K562 (cell line): ENCODE measurements at regions not wholly inside any gene's neighbourhood (a gene's known extent, or its start where the extent isn't known, plus 50 kb on each side); places are given as distances from the start of the nearest gene placed in this dataset.

Source experiments
- ATAC-seq: fragments of 200-7000 bp; cut with Tn5 transposase; 3 replicates; pipeline ENCODE4 v1.9.1; 2020; ENCODE audit warnings: moderate library complexity
- BruUV-seq: library from RNA; stranded (reverse); fragments of 400-500 nt; replicated peaks from 2 replicates; lab custom pipeline; 2021; lab: Mats Ljungman, UMichigan
- CTCF ChIA-PET: fragments of 300-600 bp; formaldehyde crosslinking; extraction: SDS; loops from one replicate; lab custom pipeline; 2021; ENCODE audit warnings: low intra/inter-chr PET ratio; lab: Yijun Ruan, JAX
- POLR2A ChIA-PET: fragments of 300-600, 350-650 bp; sonication (Branson Sonifier 250); formaldehyde crosslinking; extraction: SDS; loops from one replicate; lab custom pipeline; 2021; ENCODE audit warnings: antibody characterized with exemption, inconsistent platforms; lab: Yijun Ruan, JAX
- DNase-seq, 4 experiments: peaks; one replicate each; pipeline versions ENCODE4 v3.0.0 to v3.0.0-alpha.2; 2011 to 2018; ENCODE audit warnings: low spot score in 3 of 4, mixed read lengths in 3 of 4; ENCODE audit errors: extremely low read depth in 1 of 4
- FAIRE-seq: peaks from 2 replicates; lab custom pipeline; 2011; peaks lifted over from hg19 to GRCh38; lab: Jason Lieb, UNC
- H2AFZ ChIP-seq: 2 replicates; pipeline ENCODE4 v1.6.0; 2011; ENCODE audit warnings: low read depth, low read length, control low read depth, inconsistent platforms
- H3K27ac ChIP-seq: fragments of 200-600 bp; 3 replicates; pipeline ENCODE4 v1.8.0; 2011; ENCODE audit warnings: low read depth, mild to moderate bottlenecking, control low read depth, inconsistent platforms, low read length, moderate library complexity, mixed read lengths; ENCODE audit errors: extremely low read depth
- H3K27me3 ChIP-seq, 2 experiments: fragments of 300-600 bp in 1 of 2; 2 replicates in 1 of 2; 3 replicates in 1 of 2; pipeline versions ENCODE4 v1.6.0 to v1.8.0; 2011; ENCODE audit warnings: inconsistent platforms in 2 of 2, low read length in 2 of 2, mild to moderate bottlenecking in 1 of 2, mixed read lengths in 1 of 2, moderate library complexity in 1 of 2; ENCODE audit not compliant: control insufficient read depth in 2 of 2, insufficient read depth in 2 of 2
- H3K36me3 ChIP-seq: fragments of 300-600 bp; 3 replicates; pipeline ENCODE4 v1.8.0; 2011; ENCODE audit warnings: mild to moderate bottlenecking, low read length, inconsistent platforms; ENCODE audit not compliant: control insufficient read depth, insufficient read depth
- H3K4me1 ChIP-seq, 2 experiments: fragments of 200-600 bp in 1 of 2; replicated peaks in 1 of 2; 2 replicates in 1 of 2; 3 replicates in 1 of 2; pipeline versions ENCODE4 v1.5.1 to v1.8.0; 2011; ENCODE audit warnings: inconsistent platforms in 2 of 2, low read length in 2 of 2, mild to moderate bottlenecking in 1 of 2, mixed read lengths in 1 of 2, moderate library complexity in 1 of 2; ENCODE audit not compliant: control insufficient read depth in 2 of 2, insufficient read depth in 2 of 2
- H3K4me2 ChIP-seq: 2 replicates; pipeline ENCODE4 v1.6.1; 2011; ENCODE audit warnings: low read length, control low read depth, inconsistent platforms, mixed read lengths; ENCODE audit not compliant: insufficient read depth
- H3K4me3 ChIP-seq: fragments of 200-600 bp; sonication (generic), shearing (Covaris generic); 2 replicates; pipeline ENCODE4 v1.5.1; 2016; ENCODE audit warnings: control low read depth, inconsistent platforms
- H3K79me2 ChIP-seq: fragments of 200-600 bp; 3 replicates; pipeline ENCODE4 v1.8.0; 2011; ENCODE audit warnings: low read length, inconsistent platforms; ENCODE audit not compliant: control insufficient read depth, insufficient read depth
- H3K9ac ChIP-seq, 2 experiments: 2 replicates each; pipeline versions ENCODE4 v1.6.0 to v1.6.1; 2011; ENCODE audit warnings: low read depth in 2 of 2, low read length in 2 of 2, control low read depth in 1 of 2, inconsistent platforms in 1 of 2, mild to moderate bottlenecking in 1 of 2, mixed read lengths in 1 of 2; ENCODE audit not compliant: insufficient read depth in 1 of 2
- H3K9me1 ChIP-seq: one replicate; pipeline ENCODE4 v1.6.0; 2011; ENCODE audit warnings: inconsistent platforms, mild to moderate bottlenecking, low read length, moderate library complexity; ENCODE audit not compliant: control insufficient read depth, insufficient read depth
- H3K9me3 ChIP-seq: replicated peaks from 2 replicates; pipeline ENCODE4 v1.5.1; 2011; ENCODE audit warnings: low read depth, low read length, inconsistent platforms; ENCODE audit not compliant: control insufficient read depth, insufficient read depth
- H4K20me1 ChIP-seq: replicated peaks from 2 replicates; pipeline ENCODE4 v1.6.1; 2011; ENCODE audit warnings: low read length, inconsistent platforms, mixed read lengths; ENCODE audit not compliant: control insufficient read depth, insufficient read depth
- IFI16 ChIP-seq: fragments of 250-450 bp; sonication (Bioruptor Pico); IDR thresholded peaks from 2 replicates; pipeline ENCODE4 v2.1.2; 2022; ENCODE audit warnings: mild to moderate bottlenecking, inconsistent platforms
- WGBS: fragments of 100-300 bp; shearing (Covaris generic); methylation state at CpG from one replicate; pipeline ENCODE4 v1.1.6; 2016; ENCODE audit warnings: low coverage, mixed read lengths; ENCODE audit not compliant: insufficient coverage; ENCODE audit errors: missing lambda C conversion rate; 5-methylcytosine and 5-hydroxymethylcytosine counted together
- in situ Hi-C: fragments of 300-500 bp; cut with MboI; formaldehyde crosslinking; loops from 4 replicates; pipeline ENCODE4 v1.15.0; 2018; ENCODE audit warnings: inconsistent platforms, mixed read lengths
- intact Hi-C: fragments of 100-400 bp; cut with micrococcal nuclease; formaldehyde crosslinking; loops from 2 replicates; pipeline ENCODE4 v1.14.2; 2022
- TF ChIP-seq, protein P1 (sequence below): sonication (generic); formaldehyde crosslinking; IDR thresholded peaks from 2 replicates; pipeline ENCODE4 v1.8.1; 2022; ENCODE audit warnings: missing genetic modification reagents
- TF ChIP-seq, protein P2 (sequence below): sonication (generic); formaldehyde crosslinking; IDR thresholded peaks from 2 replicates; pipeline ENCODE4 v1.8.1; 2023; ENCODE audit warnings: mild to moderate bottlenecking, missing genetic modification reagents

DNA sequence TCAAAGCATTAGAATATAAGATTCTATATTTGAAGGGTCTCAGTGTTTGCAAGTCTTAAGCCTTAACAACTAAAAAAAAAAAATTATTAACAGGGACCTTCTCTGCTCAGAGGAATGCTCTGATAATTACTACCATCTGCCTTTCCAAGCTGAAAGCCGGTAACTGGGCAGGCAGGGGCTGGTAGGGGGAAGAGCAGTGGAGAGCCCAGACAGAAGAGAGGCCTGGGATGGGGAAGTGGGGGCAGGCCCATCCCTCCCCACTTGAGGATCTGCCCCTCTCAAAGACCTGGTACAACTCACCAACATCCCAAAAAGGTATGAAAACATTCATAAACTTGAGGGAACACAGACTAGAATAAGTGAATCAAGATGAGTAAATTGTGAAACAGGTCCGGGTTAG, 113.9 kb downstream of the QDPR start:
- WGBS: 0% methylated on average over 2 of the region's 2 CpGs
- BruUV-seq: no TSS peak
- no peaks in the 10 kb centered on the region for H3K36me3 ChIP-seq
- H4K20me1 ChIP-seq: no peaks in the 10 kb centered on the region
- FAIRE-seq (no peak), ATAC-seq (no peak)
- H3K9me3 ChIP-seq: no peaks in the 10 kb centered on the region
- H3K4me1 ChIP-seq: peaks cover 0 to 2% of the 10 kb centered on the region in 2 experiments; a peak in 2 of 5 replicates
- no peak overlapping the region for H3K4me2 ChIP-seq
- H3K27me3 ChIP-seq: no peaks in the 10 kb centered on the region
- intact Hi-C loops (no loop called here), in situ Hi-C loops (no loop called here)
- H3K9me1 ChIP-seq: no peaks in the 10 kb centered on the region
- ChIA-PET POLR2A (no interaction called here), CTCF (no interaction called here)
- H2AFZ ChIP-seq: no peak overlapping the region
- no peaks in the 10 kb centered on the region for H3K79me2 ChIP-seq
- TF ChIP-seq, protein P1, sequence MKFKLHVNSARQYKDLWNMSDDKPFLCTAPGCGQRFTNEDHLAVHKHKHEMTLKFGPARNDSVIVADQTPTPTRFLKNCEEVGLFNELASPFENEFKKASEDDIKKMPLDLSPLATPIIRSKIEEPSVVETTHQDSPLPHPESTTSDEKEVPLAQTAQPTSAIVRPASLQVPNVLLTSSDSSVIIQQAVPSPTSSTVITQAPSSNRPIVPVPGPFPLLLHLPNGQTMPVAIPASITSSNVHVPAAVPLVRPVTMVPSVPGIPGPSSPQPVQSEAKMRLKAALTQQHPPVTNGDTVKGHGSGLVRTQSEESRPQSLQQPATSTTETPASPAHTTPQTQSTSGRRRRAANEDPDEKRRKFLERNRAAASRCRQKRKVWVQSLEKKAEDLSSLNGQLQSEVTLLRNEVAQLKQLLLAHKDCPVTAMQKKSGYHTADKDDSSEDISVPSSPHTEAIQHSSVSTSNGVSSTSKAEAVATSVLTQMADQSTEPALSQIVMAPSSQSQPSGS (CRISPR knock-in tag): no peak
- TF ChIP-seq, all 486 proteins: peak for 0
- Histone ChIP-seq H3K9ac (no peak overlapping the region), H3K27ac (no peak overlapping the region), H3K4me3 (no peak overlapping the region)
- DNase-seq: no peak

DNA sequence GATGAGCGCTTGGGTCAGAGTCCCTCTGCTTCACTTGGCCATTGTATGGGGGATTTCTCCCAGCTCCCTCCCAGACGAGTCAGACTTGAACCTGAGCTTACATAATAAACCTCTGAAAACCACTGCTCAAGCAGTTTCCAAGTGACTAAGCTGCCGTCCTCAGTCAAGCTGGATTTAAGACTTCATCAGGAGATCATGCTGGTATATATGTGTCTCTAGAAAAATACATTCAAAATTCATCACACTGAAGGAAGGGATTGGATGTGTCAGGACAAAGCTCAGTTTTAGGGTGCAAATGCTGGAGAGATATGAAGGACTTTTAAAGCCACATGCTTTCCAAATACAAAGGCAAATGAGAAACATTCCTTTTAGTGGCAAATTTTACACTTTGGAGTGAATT, 114.3 kb downstream of the QDPR start:
- in situ Hi-C loops: no loop called here
- intact Hi-C loops: no loop called here
- Histone ChIP-seq H3K79me2 (no peaks in the 10 kb centered on the region), H2AFZ (no peak overlapping the region), H3K4me3 (no peak overlapping the region), H3K27me3 (no peaks in the 10 kb centered on the region), H3K9ac (no peak overlapping the region), H3K27ac (no peak overlapping the region), H3K4me1 (peaks cover 0 to 2% of the 10 kb centered on the region in 2 experiments; a peak in 2 of 5 replicates), H4K20me1 (no peaks in the 10 kb centered on the region), H3K4me2 (no peak overlapping the region), H3K9me1 (no peaks in the 10 kb centered on the region), H3K9me3 (no peaks in the 10 kb centered on the region), H3K36me3 (no peaks in the 10 kb centered on the region)
- 0% methylated on average over 3 of the region's 3 CpGs for WGBS
- no peak for ATAC-seq
- no peak for TF ChIP-seq IFI16 (CRISPR knock-in tag)
- TF ChIP-seq, protein P2, sequence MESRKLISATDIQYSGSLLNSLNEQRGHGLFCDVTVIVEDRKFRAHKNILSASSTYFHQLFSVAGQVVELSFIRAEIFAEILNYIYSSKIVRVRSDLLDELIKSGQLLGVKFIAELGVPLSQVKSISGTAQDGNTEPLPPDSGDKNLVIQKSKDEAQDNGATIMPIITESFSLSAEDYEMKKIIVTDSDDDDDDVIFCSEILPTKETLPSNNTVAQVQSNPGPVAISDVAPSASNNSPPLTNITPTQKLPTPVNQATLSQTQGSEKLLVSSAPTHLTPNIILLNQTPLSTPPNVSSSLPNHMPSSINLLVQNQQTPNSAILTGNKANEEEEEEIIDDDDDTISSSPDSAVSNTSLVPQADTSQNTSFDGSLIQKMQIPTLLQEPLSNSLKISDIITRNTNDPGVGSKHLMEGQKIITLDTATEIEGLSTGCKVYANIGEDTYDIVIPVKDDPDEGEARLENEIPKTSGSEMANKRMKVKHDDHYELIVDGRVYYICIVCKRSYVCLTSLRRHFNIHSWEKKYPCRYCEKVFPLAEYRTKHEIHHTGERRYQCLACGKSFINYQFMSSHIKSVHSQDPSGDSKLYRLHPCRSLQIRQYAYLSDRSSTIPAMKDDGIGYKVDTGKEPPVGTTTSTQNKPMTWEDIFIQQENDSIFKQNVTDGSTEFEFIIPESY: no peak
- ChIA-PET CTCF (no interaction called here), POLR2A (no interaction called here)
- BruUV-seq: no TSS peak
- FAIRE-seq: no peak
- no peak for DNase-seq
